ENCODE measurements at regions not wholly inside any gene's neighbourhood (a gene's known extent, or its start where the extent isn't known, plus 50 kb on each side); places are given as distances from the start of the nearest gene placed in this dataset.
A peak's percentile ranks its signal among the peaks of the same experiment; 100 is the strongest.

GRCh38 chr9:86644675-86645034, 290.4 kb upstream of the TUT7 start:
- no peaks in the 10 kb centered on the region for H3K9me3 Mint-ChIP-seq
- no peaks in the 10 kb centered on the region for H3K4me1 Mint-ChIP-seq (ENCODE audit: low read depth in 2 of 2)
- peaks cover 5 to 8% of the 10 kb centered on the region in 2 donors for H3K27me3 Mint-ChIP-seq
- DNase-seq (ENCODE audit: low spot score) (no peak), ATAC-seq (no peak)
- H3K4me3 Mint-ChIP-seq: no peak overlapping the region
- H3K27ac Mint-ChIP-seq: no peak overlapping the region
- H3K36me3 Mint-ChIP-seq: no peaks in the 10 kb centered on the region

DNA sequence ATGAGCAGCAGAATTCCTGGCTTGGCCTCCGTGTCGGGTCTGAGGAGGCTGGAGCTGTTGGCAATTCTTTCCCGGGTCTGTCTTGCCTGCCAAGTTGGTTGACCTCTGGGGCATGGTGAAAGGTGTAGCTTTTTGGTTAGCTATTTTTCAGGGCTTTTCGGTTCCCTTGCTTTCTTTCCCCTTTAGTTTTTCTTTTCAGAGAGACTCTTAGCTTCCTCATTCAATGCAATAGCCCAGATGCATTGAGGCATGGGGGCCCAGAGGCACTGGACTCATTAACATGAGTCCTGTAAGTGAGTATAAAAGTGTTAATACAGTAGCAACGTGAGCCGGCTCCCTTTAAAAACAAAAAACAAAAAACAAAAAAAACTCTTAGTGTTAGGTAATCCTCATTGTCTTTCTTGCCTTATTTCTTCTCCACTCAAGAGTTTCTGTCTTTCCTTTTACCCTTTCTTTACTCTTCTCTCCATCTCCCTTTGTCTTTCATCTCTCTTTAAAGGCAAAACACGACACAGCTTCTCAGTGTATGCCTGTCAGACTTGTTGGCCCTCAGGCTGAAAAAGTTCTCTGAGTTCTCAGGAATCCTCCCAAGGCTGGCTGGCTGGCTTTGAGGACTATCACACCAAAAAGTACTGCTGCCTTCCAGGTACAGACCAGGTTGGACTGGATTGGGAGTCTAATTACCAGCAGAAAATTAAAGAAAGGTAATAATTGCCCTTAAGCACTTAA, 289.9 kb upstream of the TUT7 start:
- Mint-ChIP-seq H3K27ac (no peak overlapping the region), H3K36me3 (no peaks in the 10 kb centered on the region), H3K4me3 (no peak overlapping the region), H3K9me3 (no peaks in the 10 kb centered on the region), H3K27me3 (peaks cover 5 to 8% of the 10 kb centered on the region in 2 donors), H3K4me1 (ENCODE audit: low read depth in 2 of 2) (no peaks in the 10 kb centered on the region)
- no peak for DNase-seq (ENCODE audit: low spot score)
- ATAC-seq: no peak

- Mint-ChIP-seq H3K27me3 (peaks cover 5 to 9% of the 10 kb centered on the region in 2 donors), H3K4me1 (ENCODE audit: low read depth in 2 of 2) (no peaks in the 10 kb centered on the region), H3K27ac (no peak overlapping the region), H3K36me3 (no peaks in the 10 kb centered on the region), H3K9me3 (no peaks in the 10 kb centered on the region), H3K4me3 (no peak overlapping the region)
- DNase-seq (ENCODE audit: low spot score) (no peak), ATAC-seq (no peak)
These were observed 288.5 kb upstream of the TUT7 start for GRCh38 chr9:86642721-86643120.

GRCh38 chr9:86641970-86642369, 287.8 kb upstream of the TUT7 start:
- Mint-ChIP-seq H3K36me3 (no peaks in the 10 kb centered on the region), H3K9me3 (no peaks in the 10 kb centered on the region), H3K27ac (no peak overlapping the region), H3K4me3 (no peak overlapping the region), H3K27me3 (peaks cover 5 to 16% of the 10 kb centered on the region in 2 donors), H3K4me1 (ENCODE audit: low read depth in 2 of 2) (no peaks in the 10 kb centered on the region)
- DNase-seq (ENCODE audit: low spot score): no peak
- ATAC-seq: peak in 1 of 2 donors; percentile 17

DNA sequence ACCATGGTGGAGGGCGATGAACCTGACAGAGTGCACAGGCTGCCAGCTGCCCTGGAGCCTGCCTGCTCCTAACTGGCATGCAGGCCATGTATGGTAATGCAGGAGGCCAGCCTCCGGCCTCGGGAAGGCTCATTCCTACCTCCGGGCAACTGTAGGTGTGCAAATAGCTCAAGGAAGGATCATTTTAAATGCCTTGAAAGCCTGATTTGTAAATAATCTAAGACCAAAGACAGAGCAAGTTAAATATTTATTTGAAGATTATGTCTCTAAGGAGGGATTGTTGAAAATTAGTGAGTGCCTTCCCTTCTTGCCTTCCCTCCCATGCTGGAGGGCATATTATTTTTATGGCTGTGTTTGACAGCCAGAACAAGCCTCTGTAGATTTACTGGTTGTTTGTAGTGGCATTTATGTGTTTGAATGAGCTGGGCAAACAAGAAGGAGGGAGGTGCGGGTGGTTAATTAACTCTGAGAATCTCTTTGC, 285.7 kb upstream of the TUT7 start:
- H3K27ac Mint-ChIP-seq: no peak overlapping the region
- H3K4me1 Mint-ChIP-seq (ENCODE audit: low read depth in 2 of 2): no peaks in the 10 kb centered on the region
- H3K9me3 Mint-ChIP-seq: no peaks in the 10 kb centered on the region
- DNase-seq (ENCODE audit: low spot score) (no peak), ATAC-seq (no peak)
- peaks cover 11 to 29% of the 10 kb centered on the region in 2 donors for H3K27me3 Mint-ChIP-seq
- H3K36me3 Mint-ChIP-seq: no peaks in the 10 kb centered on the region
- H3K4me3 Mint-ChIP-seq: no peak overlapping the region

DNA sequence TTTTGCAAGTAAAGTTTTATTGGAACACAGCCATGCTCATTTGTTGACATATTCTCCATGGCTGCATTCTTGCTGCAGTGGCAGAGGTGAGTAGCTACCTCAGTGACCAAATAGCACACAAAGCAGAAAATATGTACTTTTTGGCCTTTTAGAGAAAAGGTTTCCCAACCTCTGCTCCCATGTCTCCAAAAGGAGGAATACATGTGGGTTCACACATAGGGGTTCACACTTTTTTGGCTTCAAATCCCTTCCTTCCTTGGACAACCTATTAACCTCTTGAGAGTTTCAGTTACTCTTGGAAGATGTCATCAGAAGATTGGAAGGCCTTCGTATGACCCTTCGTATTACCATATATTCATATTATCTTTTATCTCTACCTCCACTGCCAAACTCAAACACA, 285.1 kb upstream of the TUT7 start:
- no peaks in the 10 kb centered on the region for H3K9me3 Mint-ChIP-seq
- peaks cover 16 to 29% of the 10 kb centered on the region in 2 donors for H3K27me3 Mint-ChIP-seq
- no peak overlapping the region for H3K4me3 Mint-ChIP-seq
- no peak overlapping the region for H3K27ac Mint-ChIP-seq
- ATAC-seq: no peak
- DNase-seq (ENCODE audit: low spot score): no peak
- no peaks in the 10 kb centered on the region for H3K36me3 Mint-ChIP-seq
- H3K4me1 Mint-ChIP-seq (ENCODE audit: low read depth in 2 of 2): no peaks in the 10 kb centered on the region

DNA sequence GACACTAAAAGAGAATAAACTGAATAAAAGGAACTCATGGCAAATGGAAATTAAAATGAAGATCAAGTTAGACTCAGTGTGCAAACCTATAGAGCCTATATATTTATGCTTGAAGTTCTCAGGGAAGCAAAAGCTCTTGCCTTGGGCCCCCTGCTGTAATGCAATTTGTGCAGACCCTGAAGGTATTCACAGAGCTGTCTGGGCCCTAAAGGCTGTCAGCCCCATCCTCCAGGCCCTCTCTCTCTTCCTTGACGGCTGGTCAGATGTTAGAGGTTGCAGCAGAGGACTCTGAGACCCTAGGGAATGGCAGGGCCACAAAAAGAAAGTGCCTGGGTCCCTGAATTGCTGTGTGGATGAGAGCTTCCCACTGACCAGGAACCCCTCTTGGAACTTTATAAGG, 283.9 kb upstream of the TUT7 start:
- Mint-ChIP-seq H3K36me3 (no peaks in the 10 kb centered on the region), H3K27ac (no peak overlapping the region), H3K27me3 (peaks cover 18 to 36% of the 10 kb centered on the region in 2 donors), H3K9me3 (no peaks in the 10 kb centered on the region), H3K4me3 (no peak overlapping the region), H3K4me1 (ENCODE audit: low read depth in 2 of 2) (no peaks in the 10 kb centered on the region)
- ATAC-seq (no peak), DNase-seq (ENCODE audit: low spot score) (no peak)

- Mint-ChIP-seq H3K4me1 (ENCODE audit: low read depth in 2 of 2) (no peaks in the 10 kb centered on the region), H3K9me3 (no peaks in the 10 kb centered on the region), H3K27ac (no peak overlapping the region), H3K4me3 (no peak overlapping the region), H3K27me3 (peaks cover 15 to 32% of the 10 kb centered on the region in 2 donors), H3K36me3 (no peaks in the 10 kb centered on the region)
- ATAC-seq (peak in 1 of 2 donors; percentile 52), DNase-seq (ENCODE audit: low spot score) (no peak)
These were observed 283.3 kb upstream of the TUT7 start for GRCh38 chr9:86637515-86637914.

DNA sequence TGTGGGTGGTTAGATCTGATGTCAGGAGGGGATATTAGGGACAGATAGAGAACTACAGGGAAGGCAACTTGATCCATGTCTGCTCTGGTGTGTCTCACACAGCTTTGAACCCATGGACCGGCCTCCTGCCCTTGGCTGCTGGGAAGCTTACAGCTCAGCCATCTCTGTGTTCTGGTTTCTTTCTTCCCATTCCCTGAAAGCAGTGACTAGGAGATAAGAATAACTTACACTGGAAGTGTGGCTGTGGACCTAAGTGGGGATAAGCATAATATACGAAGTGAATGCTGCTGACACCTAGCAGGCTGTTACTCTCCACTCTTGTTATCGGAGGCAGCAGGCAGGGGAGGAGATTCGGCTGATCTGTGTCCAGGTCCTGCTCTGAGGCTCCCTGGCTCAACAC, 282.3 kb upstream of the TUT7 start:
- H3K36me3 Mint-ChIP-seq: no peaks in the 10 kb centered on the region
- no peaks in the 10 kb centered on the region for H3K9me3 Mint-ChIP-seq
- H3K4me3 Mint-ChIP-seq: no peak overlapping the region
- H3K27ac Mint-ChIP-seq: no peak overlapping the region
- H3K4me1 Mint-ChIP-seq (ENCODE audit: low read depth in 2 of 2): no peaks in the 10 kb centered on the region
- peaks cover 17 to 29% of the 10 kb centered on the region in 2 donors for H3K27me3 Mint-ChIP-seq
- ATAC-seq (no peak), DNase-seq (ENCODE audit: low spot score) (no peak)

GRCh38 chr9:86636038-86636437, 281.8 kb upstream of the TUT7 start:
- ATAC-seq (no peak), DNase-seq (ENCODE audit: low spot score) (no peak)
- H3K27me3 Mint-ChIP-seq: peaks cover 19 to 29% of the 10 kb centered on the region in 2 donors
- no peaks in the 10 kb centered on the region for H3K4me1 Mint-ChIP-seq (ENCODE audit: low read depth in 2 of 2)
- no peaks in the 10 kb centered on the region for H3K9me3 Mint-ChIP-seq
- H3K4me3 Mint-ChIP-seq: no peak overlapping the region
- H3K27ac Mint-ChIP-seq: no peak overlapping the region
- H3K36me3 Mint-ChIP-seq: no peaks in the 10 kb centered on the region

GRCh38 chr9:86634501-86634900, 280.3 kb upstream of the TUT7 start:
- peaks cover 21 to 29% of the 10 kb centered on the region in 2 donors for H3K27me3 Mint-ChIP-seq
- H3K9me3 Mint-ChIP-seq: no peaks in the 10 kb centered on the region
- DNase-seq (ENCODE audit: low spot score) (no peak), ATAC-seq (no peak)
- H3K36me3 Mint-ChIP-seq: no peaks in the 10 kb centered on the region
- H3K27ac Mint-ChIP-seq: no peak overlapping the region
- no peak overlapping the region for H3K4me3 Mint-ChIP-seq
- H3K4me1 Mint-ChIP-seq (ENCODE audit: low read depth in 2 of 2): no peaks in the 10 kb centered on the region

DNA sequence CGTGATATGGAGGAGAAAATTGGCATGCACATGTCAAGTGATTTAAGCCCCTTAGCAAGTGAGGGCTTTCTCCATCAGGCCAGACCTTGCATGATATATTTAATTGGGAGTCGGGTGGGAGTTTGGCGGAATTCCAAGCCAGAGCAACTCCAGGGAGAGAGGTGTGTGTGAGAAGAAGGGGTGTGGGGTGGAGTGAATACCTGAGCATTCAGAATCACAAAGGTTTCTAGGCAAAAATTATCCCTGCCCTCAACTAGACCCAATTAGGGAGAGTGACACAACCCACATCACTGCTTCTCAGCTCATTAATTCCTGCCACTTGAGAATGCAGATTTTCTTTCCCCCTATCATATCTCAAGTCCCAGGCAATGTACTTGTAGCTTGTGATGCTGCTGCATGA, 279.7 kb upstream of the TUT7 start:
- ATAC-seq: no peak
- Mint-ChIP-seq H3K4me1 (ENCODE audit: low read depth in 2 of 2) (no peaks in the 10 kb centered on the region), H3K27ac (no peak overlapping the region), H3K9me3 (no peaks in the 10 kb centered on the region), H3K27me3 (peaks cover 21 to 29% of the 10 kb centered on the region in 2 donors), H3K36me3 (no peaks in the 10 kb centered on the region), H3K4me3 (no peak overlapping the region)
- DNase-seq (ENCODE audit: low spot score): no peak

GRCh38 chr9:86632537-86632936, 278.3 kb upstream of the TUT7 start:
- DNase-seq (ENCODE audit: low spot score) (no peak), ATAC-seq (no peak)
- Mint-ChIP-seq H3K36me3 (no peaks in the 10 kb centered on the region), H3K9me3 (no peaks in the 10 kb centered on the region), H3K4me3 (no peak overlapping the region), H3K27ac (no peak overlapping the region), H3K4me1 (ENCODE audit: low read depth in 2 of 2) (no peaks in the 10 kb centered on the region), H3K27me3 (peaks cover 23 to 27% of the 10 kb centered on the region in 2 donors)

- no peaks in the 10 kb centered on the region for H3K36me3 Mint-ChIP-seq
- H3K4me3 Mint-ChIP-seq: no peak overlapping the region
- H3K4me1 Mint-ChIP-seq (ENCODE audit: low read depth in 2 of 2): no peaks in the 10 kb centered on the region
- DNase-seq (ENCODE audit: low spot score) (no peak), ATAC-seq (no peak)
- peaks cover 9 to 16% of the 10 kb centered on the region in 2 donors for H3K27me3 Mint-ChIP-seq
- no peak overlapping the region for H3K27ac Mint-ChIP-seq
- H3K9me3 Mint-ChIP-seq: no peaks in the 10 kb centered on the region
These were observed 275.3 kb upstream of the TUT7 start for GRCh38 chr9:86629530-86629929.

DNA sequence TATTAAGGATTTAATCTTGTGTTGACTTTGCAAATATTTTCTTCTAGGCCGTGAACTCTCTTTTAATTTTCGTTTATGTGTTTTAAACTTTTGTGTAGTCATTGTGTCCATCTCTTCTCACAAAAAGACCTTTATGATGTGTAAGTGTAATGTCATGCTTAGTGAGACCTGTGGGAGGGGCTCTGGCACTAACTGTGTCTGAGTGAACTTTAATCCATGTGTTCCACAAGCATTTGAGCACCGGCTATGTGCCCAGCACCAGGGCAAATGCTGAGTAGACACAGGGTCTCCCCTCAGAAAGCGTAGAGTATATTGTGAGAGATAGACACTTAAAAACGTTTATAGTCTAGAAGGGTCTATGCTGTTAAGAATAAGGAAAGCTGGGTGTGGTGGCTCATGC, 272.6 kb upstream of the TUT7 start:
- Mint-ChIP-seq H3K36me3 (no peaks in the 10 kb centered on the region), H3K9me3 (no peaks in the 10 kb centered on the region), H3K4me3 (no peak overlapping the region), H3K4me1 (ENCODE audit: low read depth in 2 of 2) (no peaks in the 10 kb centered on the region), H3K27me3 (peaks cover 0 to 17% of the 10 kb centered on the region in 2 donors), H3K27ac (no peak overlapping the region)
- no peak for ATAC-seq
- no peak for DNase-seq (ENCODE audit: low spot score)

Data from natural killer cell treated with Interleukin-12 subunit alpha and Interleukin-12 subunit beta and Interleukin-15 and Interleukin-18, amount 100 ng/mL, for 72 hours (primary cell).